HG03159 (cell line): ENCODE measurements at regions not wholly inside any gene's neighbourhood (a gene's known extent, or its start where the extent isn't known, plus 50 kb on each side); places are given as distances from the start of the nearest gene placed in this dataset.

Experiments used
- ATAC-seq: cut with Tn5 transposase; IDR thresholded peaks from one replicate; pipeline ENCODE4 v1.9.1; 2021; ENCODE audit warnings: mild to moderate bottlenecking, moderate library complexity; ENCODE audit not compliant: unreplicated experiment

GRCh38 chr6:93083337-93084230 is 335.8 kb downstream of the EPHA7 start:
- ATAC-seq, result no peak

GRCh38 chr6:93081901-93082300 is 337.5 kb downstream of the EPHA7 start:
- no peak for ATAC-seq

- no peak for ATAC-seq
Measured at GRCh38 chr6:93079061-93079460, 340.3 kb downstream of the EPHA7 start.

- ATAC-seq, result no peak
Measured at GRCh38 chr6:93073811-93074210, 345.5 kb downstream of the EPHA7 start.

GRCh38 chr6:93069856-93070255 is 349.5 kb downstream of the EPHA7 start:
- ATAC-seq, result no peak

GRCh38 chr6:93059911-93060310 is 359.4 kb downstream of the EPHA7 start:
- no peak for ATAC-seq

- no peak for ATAC-seq
Measured at GRCh38 chr6:93057584-93057983, 361.8 kb downstream of the EPHA7 start.

GRCh38 chr6:93048381-93048780 is 371.0 kb downstream of the EPHA7 start:
- ATAC-seq, result no peak

GRCh38 chr6:93047033-93047432 is 372.3 kb downstream of the EPHA7 start:
- ATAC-seq, result no peak

- no peak for ATAC-seq
Measured at GRCh38 chr6:93045156-93045555, 374.2 kb downstream of the EPHA7 start.

GRCh38 chr6:93040375-93040774 is 379.0 kb downstream of the EPHA7 start:
- ATAC-seq, result no peak

- peak; percentile 54 for ATAC-seq
Measured at GRCh38 chr6:93036835-93037234, 382.5 kb downstream of the EPHA7 start.

GRCh38 chr6:93035756-93036155 is 383.6 kb downstream of the EPHA7 start:
- ATAC-seq, result no peak

GRCh38 chr6:93021235-93021915 is 398.0 kb downstream of the EPHA7 start:
- ATAC-seq, result no peak

GRCh38 chr6:93017626-93018025 is 401.7 kb downstream of the EPHA7 start:
- no peak for ATAC-seq

GRCh38 chr6:93017213-93017612 is 402.1 kb downstream of the EPHA7 start:
- no peak for ATAC-seq

GRCh38 chr6:93013054-93013453 is 406.3 kb downstream of the EPHA7 start:
- no peak for ATAC-seq

- no peak for ATAC-seq
Measured at GRCh38 chr6:93008375-93008774, 411.0 kb downstream of the EPHA7 start.

- ATAC-seq, result no peak
Measured at GRCh38 chr6:92989656-92990055, 429.7 kb downstream of the EPHA7 start.

GRCh38 chr6:92979281-92979680 is 440.1 kb downstream of the EPHA7 start:
- no peak for ATAC-seq

- ATAC-seq, result no peak
Measured at GRCh38 chr6:92977018-92977417, 442.3 kb downstream of the EPHA7 start.

- no peak for ATAC-seq
Measured at GRCh38 chr6:92967362-92967761, 452.0 kb downstream of the EPHA7 start.
